GM12892 (cell line): ENCODE measurements at regions not wholly inside any gene's neighbourhood (a gene's known extent, or its start where the extent isn't known, plus 50 kb on each side); places are given as distances from the start of the nearest gene placed in this dataset.

Source experiments
- POLR2A ChIP-seq: IDR thresholded peaks from 2 replicates; pipeline ENCODE4 v1.6.1; 2011; ENCODE audit warnings: low read depth, low read length, control low read depth
- TAF1 ChIP-seq: IDR thresholded peaks from 2 replicates; pipeline ENCODE4 v1.6.1; 2011; ENCODE audit warnings: low read depth, mild to moderate bottlenecking, control low read depth, low read length, borderline replicate concordance

DNA sequence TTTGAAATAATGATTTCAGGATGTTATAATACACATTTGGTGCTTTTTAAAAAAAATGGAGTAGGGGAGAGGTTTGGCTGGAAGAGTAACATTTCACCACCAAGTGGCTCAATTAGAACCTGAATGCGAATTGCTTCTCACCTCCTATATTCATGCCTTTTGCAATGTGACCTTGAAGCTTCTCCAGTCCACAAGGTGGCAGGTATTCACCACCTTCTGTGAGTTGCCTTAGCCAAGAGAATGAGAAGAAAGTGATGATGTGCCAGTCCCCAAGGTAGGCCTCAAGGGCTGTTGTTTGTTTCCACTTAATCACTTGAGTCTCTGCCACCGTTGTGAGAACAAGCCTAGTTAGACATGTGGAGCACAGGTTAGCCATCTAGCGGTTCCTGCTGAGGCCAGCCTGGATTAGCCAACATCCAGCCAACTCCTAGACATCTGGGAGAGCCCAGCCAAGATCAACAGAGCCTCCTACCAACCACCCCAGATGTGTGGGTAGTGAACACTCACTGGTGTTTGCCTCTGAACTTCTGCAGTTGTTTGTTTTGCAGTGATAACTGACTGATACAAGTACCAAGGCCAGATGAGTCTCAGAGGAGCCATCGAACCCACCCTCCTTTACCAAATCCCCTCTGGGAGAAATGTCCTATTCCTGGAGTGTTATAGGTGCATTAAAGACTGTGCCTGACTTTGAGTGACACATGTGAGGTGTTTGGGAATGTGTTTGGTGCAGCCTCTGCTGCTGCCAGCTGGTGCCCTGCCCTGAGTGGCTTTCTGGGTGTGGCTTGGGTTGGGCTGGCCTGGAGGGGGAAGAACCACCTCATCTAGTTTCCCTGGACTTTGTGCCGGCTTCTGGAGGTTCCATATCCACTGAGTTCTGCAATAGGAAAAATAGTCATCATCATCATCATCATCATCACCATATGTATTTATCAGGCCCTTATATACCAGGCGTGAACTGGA lies 132.5 kb upstream of the RFLNA start:
- TF ChIP-seq POLR2A: no peak
- TF ChIP-seq TAF1: no peak
